Neural cell (in vitro differentiated cells): ENCODE measurements at regions not wholly inside any gene's neighbourhood (a gene's known extent, or its start where the extent isn't known, plus 50 kb on each side); places are given as distances from the start of the nearest gene placed in this dataset.

ENCODE experiments used
- H2AFZ ChIP-seq: fragments of 200-600, 300-800 bp; sonication (generic), shearing (Covaris generic); 2 replicates; pipeline ENCODE4 v1.6.0; 2014; ENCODE audit warnings: low read depth, mild to moderate bottlenecking, antibody characterized with exemption, low read length, moderate library complexity
- H3F3A ChIP-seq: fragments of 200-600 bp; shearing (Covaris generic); 2 replicates; pipeline ENCODE4 v1.6.1; 2016; ENCODE audit warnings: mild to moderate bottlenecking, moderate library complexity, mixed read lengths, antibody characterized with exemption, low read length; ENCODE audit not compliant: insufficient read depth, poor library complexity, severe bottlenecking
- H3K27ac ChIP-seq: fragments of 200-600, 300-800 bp; sonication (generic), shearing (Covaris generic); 2 replicates; pipeline ENCODE4 v1.5.1; 2014; ENCODE audit warnings: mild to moderate bottlenecking, low read length, moderate library complexity
- H3K27me3 ChIP-seq: fragments of 300-800, 200-600 bp; sonication (generic), shearing (Covaris generic); 2 replicates; pipeline ENCODE4 v1.6.0; 2014; ENCODE audit warnings: mild to moderate bottlenecking, low read depth, low read length, moderate library complexity; ENCODE audit not compliant: insufficient read depth
- H3K36me3 ChIP-seq: fragments of 300-800, 200-600 bp; sonication (generic), shearing (Covaris generic); 2 replicates; pipeline ENCODE4 v1.5.1; 2014; ENCODE audit warnings: mild to moderate bottlenecking, antibody characterized with exemption, low read length, moderate library complexity; ENCODE audit not compliant: insufficient read depth
- H3K4me2 ChIP-seq: fragments of 300-800, 200-600 bp; sonication (generic), shearing (Covaris generic); 2 replicates; pipeline ENCODE4 v1.6.0; 2014; ENCODE audit warnings: mild to moderate bottlenecking, low read length
- H3K4me3 ChIP-seq: fragments of 300-800, 200-600 bp; sonication (generic), shearing (Covaris generic); 2 replicates; pipeline ENCODE4 v1.5.1; 2014; ENCODE audit warnings: mild to moderate bottlenecking, low read length, moderate library complexity
- H3K79me2 ChIP-seq: fragments of 200-600 bp; shearing (Covaris generic); replicated peaks from 2 replicates; pipeline ENCODE4 v1.6.0; 2014; ENCODE audit warnings: mild to moderate bottlenecking, low read length, moderate library complexity; ENCODE audit not compliant: insufficient read depth
- H3K9ac ChIP-seq: fragments of 300-800, 200-600 bp; sonication (generic), shearing (Covaris generic); 2 replicates; pipeline ENCODE4 v1.6.1; 2016; ENCODE audit warnings: mild to moderate bottlenecking, low read length, mixed read lengths
- H3K9me2 ChIP-seq: fragments of 200-600 bp; shearing (Covaris generic); 2 replicates; pipeline ENCODE4 v1.6.1; 2016; ENCODE audit warnings: mild to moderate bottlenecking, low read length, mixed read lengths; ENCODE audit not compliant: insufficient read depth
- H3K9me3 ChIP-seq: fragments of 200-600, 300-800 bp; sonication (generic), shearing (Covaris generic); 2 replicates; pipeline ENCODE4 v1.6.1; 2016; ENCODE audit warnings: mild to moderate bottlenecking, mixed run types, low read length, moderate library complexity, mixed read lengths
- H4K20me1 ChIP-seq: fragments of 200-600 bp; shearing (Covaris generic); 2 replicates; pipeline ENCODE4 v1.6.1; 2016; ENCODE audit warnings: mild to moderate bottlenecking, mixed run types; ENCODE audit not compliant: insufficient read depth
- CTCF ChIP-seq: fragments of 450-650 bp; IDR thresholded peaks from 2 replicates; pipeline ENCODE4 v1.5.1; 2014; ENCODE audit warnings: antibody characterized with exemption, mild to moderate bottlenecking, moderate library complexity; ENCODE audit not compliant: poor library complexity, severe bottlenecking
- EP300 ChIP-seq: fragments of 450-650 bp; conservative IDR thresholded peaks from 2 replicates; pipeline ENCODE4 v1.6.1; 2014; ENCODE audit warnings: antibody characterized with exemption, mild to moderate bottlenecking, moderate library complexity; ENCODE audit not compliant: poor library complexity, severe bottlenecking
- EZH2 ChIP-seq: fragments of 200-600, 300-800 bp; shearing (Covaris generic), sonication (generic); IDR thresholded peaks from 2 replicates; pipeline ENCODE4 v1.6.1; 2014; ENCODE audit warnings: antibody characterized with exemption, low read length, borderline replicate concordance, mild to moderate bottlenecking; ENCODE audit not compliant: insufficient read depth, poor library complexity, severe bottlenecking
- MXI1 ChIP-seq: fragments of 450-650 bp; conservative IDR thresholded peaks from 2 replicates; pipeline ENCODE4 v1.6.1; 2014; ENCODE audit warnings: antibody characterized with exemption, mild to moderate bottlenecking; ENCODE audit not compliant: poor library complexity, severe bottlenecking
- POLR2AphosphoS5 ChIP-seq: IDR thresholded peaks from 2 replicates; pipeline ENCODE4 v1.6.1; 2012
- RAD21 ChIP-seq: fragments of 450-650 bp; conservative IDR thresholded peaks from 2 replicates; pipeline ENCODE4 v1.6.1; 2014; ENCODE audit warnings: antibody characterized with exemption, mild to moderate bottlenecking, moderate library complexity
- SMC3 ChIP-seq: fragments of 450-650 bp; conservative IDR thresholded peaks from 2 replicates; pipeline ENCODE4 v1.6.1; 2014; ENCODE audit warnings: antibody characterized with exemption, mild to moderate bottlenecking, moderate library complexity; ENCODE audit not compliant: poor library complexity
- TAF1 ChIP-seq: IDR thresholded peaks from 2 replicates; pipeline ENCODE4 v1.6.1; 2012; ENCODE audit warnings: low read depth
- TF ChIP-seq, protein P1 (sequence below): IDR thresholded peaks from 2 replicates; pipeline ENCODE4 v1.6.1; 2012; ENCODE audit warnings: borderline replicate concordance

- Histone ChIP-seq H3K36me3 (no peaks in the 10 kb centered on the region), H3K4me2 (no peak overlapping the region), H4K20me1 (no peaks in the 10 kb centered on the region), H3K27ac (no peak overlapping the region), H3F3A (no peaks in the 10 kb centered on the region), H3K79me2 (no peaks in the 10 kb centered on the region), H3K9ac (no peak overlapping the region), H3K4me3 (no peak overlapping the region), H3K27me3 (no peaks in the 10 kb centered on the region), H3K9me2 (no peaks in the 10 kb centered on the region), H2AFZ (no peak overlapping the region), H3K9me3 (no peaks in the 10 kb centered on the region)
- TF ChIP-seq CTCF (no peak), MXI1 (no peak)
- TF ChIP-seq, protein P1, sequence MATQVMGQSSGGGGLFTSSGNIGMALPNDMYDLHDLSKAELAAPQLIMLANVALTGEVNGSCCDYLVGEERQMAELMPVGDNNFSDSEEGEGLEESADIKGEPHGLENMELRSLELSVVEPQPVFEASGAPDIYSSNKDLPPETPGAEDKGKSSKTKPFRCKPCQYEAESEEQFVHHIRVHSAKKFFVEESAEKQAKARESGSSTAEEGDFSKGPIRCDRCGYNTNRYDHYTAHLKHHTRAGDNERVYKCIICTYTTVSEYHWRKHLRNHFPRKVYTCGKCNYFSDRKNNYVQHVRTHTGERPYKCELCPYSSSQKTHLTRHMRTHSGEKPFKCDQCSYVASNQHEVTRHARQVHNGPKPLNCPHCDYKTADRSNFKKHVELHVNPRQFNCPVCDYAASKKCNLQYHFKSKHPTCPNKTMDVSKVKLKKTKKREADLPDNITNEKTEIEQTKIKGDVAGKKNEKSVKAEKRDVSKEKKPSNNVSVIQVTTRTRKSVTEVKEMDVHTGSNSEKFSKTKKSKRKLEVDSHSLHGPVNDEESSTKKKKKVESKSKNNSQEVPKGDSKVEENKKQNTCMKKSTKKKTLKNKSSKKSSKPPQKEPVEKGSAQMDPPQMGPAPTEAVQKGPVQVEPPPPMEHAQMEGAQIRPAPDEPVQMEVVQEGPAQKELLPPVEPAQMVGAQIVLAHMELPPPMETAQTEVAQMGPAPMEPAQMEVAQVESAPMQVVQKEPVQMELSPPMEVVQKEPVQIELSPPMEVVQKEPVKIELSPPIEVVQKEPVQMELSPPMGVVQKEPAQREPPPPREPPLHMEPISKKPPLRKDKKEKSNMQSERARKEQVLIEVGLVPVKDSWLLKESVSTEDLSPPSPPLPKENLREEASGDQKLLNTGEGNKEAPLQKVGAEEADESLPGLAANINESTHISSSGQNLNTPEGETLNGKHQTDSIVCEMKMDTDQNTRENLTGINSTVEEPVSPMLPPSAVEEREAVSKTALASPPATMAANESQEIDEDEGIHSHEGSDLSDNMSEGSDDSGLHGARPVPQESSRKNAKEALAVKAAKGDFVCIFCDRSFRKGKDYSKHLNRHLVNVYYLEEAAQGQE: no peak
Observed at GRCh38 chr10:61225939-61226338, 227.2 kb downstream of the TMEM26 start.

DNA sequence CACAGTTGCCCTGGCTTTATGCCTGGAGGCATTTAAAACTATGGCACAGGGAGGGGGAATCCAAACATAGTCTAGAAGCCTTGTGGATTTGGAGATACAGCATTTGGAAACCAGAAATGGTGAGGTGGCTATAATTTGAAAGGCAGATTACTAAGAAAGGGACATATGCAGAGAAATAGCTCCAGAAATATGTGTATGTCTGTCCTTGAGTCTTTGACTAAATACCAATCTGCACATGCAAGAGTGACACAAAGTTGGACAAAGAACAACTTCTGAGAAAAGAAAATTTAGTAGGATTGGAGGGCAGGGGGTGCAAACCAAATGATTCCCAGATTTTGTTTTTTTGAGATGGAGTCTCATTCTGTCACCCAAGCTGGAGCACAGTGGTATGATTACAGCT is 229.6 kb downstream of the TMEM26 start:
- Histone ChIP-seq H3K27ac (no peak overlapping the region), H3K27me3 (no peaks in the 10 kb centered on the region), H3K4me2 (no peak overlapping the region), H3F3A (no peaks in the 10 kb centered on the region), H2AFZ (no peak overlapping the region), H4K20me1 (no peaks in the 10 kb centered on the region), H3K9me3 (no peaks in the 10 kb centered on the region), H3K79me2 (no peaks in the 10 kb centered on the region), H3K9ac (no peak overlapping the region), H3K36me3 (no peaks in the 10 kb centered on the region), H3K9me2 (no peaks in the 10 kb centered on the region), H3K4me3 (no peak overlapping the region)
- TF ChIP-seq, protein P1: no peak
- no peak for TF ChIP-seq EP300
- TF ChIP-seq MXI1: no peak
- TF ChIP-seq RAD21: no peak
- no peak for TF ChIP-seq CTCF
- TF ChIP-seq TAF1: no peak
- TF ChIP-seq SMC3: no peak
- TF ChIP-seq EZH2: no peak
- no peak for TF ChIP-seq POLR2AphosphoS5
